Lower leg skin (tissue), 4 donors: ENCODE measurements at regions not wholly inside any gene's neighbourhood (a gene's known extent, or its start where the extent isn't known, plus 50 kb on each side); places are given as distances from the start of the nearest gene placed in this dataset.

ENCODE experiments used
- DNase-seq, 2 donors: peaks; one replicate each; pipeline ENCODE4 v3.0.0-alpha.2; 2019; ENCODE audit warnings: low spot score in 2 of 2
- H3K4me3 ChIP-seq: fragments of 200-600 bp; sonication (generic); 2 replicates; pipeline ENCODE4 v1.5.1; 2017; ENCODE audit warnings: mild to moderate bottlenecking, low read depth; ENCODE audit not compliant: poor library complexity, severe bottlenecking
- POLR2A ChIP-seq, 2 donors: fragments of 450-650 bp; IDR thresholded peaks; one replicate each; pipeline ENCODE4 v1.6.1; 2016 to 2017; ENCODE audit warnings: antibody characterized with exemption in 2 of 2, mild to moderate bottlenecking in 1 of 2, moderate library complexity in 1 of 2
- WGBS, 2 donors: methylation state at CpG; one replicate each; pipeline ENCODE4 v1.1.5; 2018; 5-methylcytosine and 5-hydroxymethylcytosine counted together
- intact Hi-C: fragments of 100-400 bp; cut with DNase I; formaldehyde crosslinking; loops from one replicate; pipeline ENCODE4 v1.15.0; 2023; ENCODE audit warnings: low total_unique reads
- TF ChIP-seq, protein P1 (sequence below), 3 donors: fragments of 450-650 bp; IDR thresholded peaks; one replicate each; pipeline ENCODE4 v1.5.1; 2016; ENCODE audit warnings: antibody characterized with exemption in 3 of 3, mild to moderate bottlenecking in 3 of 3, moderate library complexity in 2 of 3

DNA sequence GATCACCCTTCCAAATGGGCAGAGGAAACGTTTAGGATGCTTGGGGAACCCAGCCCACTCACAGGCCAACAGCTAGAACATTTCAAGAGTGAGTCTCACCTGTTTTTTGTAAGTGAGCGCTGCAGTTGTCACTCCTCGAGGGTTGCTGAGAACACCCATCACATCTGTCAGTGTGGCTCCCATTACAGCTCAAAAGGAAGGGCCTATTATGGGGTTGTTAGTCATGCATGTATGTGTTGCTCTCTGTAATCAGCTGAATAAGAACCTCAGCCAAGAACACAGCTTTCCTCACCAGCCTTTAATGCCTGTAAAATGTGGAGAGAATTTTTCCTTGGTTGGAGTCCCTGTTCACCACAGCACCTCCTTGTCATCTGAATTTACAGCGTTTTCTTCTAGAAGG, 196.3 kb upstream of the KLF4 start:
- intact Hi-C loops, result no loop called here
- TF ChIP-seq, protein P1, sequence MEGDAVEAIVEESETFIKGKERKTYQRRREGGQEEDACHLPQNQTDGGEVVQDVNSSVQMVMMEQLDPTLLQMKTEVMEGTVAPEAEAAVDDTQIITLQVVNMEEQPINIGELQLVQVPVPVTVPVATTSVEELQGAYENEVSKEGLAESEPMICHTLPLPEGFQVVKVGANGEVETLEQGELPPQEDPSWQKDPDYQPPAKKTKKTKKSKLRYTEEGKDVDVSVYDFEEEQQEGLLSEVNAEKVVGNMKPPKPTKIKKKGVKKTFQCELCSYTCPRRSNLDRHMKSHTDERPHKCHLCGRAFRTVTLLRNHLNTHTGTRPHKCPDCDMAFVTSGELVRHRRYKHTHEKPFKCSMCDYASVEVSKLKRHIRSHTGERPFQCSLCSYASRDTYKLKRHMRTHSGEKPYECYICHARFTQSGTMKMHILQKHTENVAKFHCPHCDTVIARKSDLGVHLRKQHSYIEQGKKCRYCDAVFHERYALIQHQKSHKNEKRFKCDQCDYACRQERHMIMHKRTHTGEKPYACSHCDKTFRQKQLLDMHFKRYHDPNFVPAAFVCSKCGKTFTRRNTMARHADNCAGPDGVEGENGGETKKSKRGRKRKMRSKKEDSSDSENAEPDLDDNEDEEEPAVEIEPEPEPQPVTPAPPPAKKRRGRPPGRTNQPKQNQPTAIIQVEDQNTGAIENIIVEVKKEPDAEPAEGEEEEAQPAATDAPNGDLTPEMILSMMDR (IDR thresholded peaks at IDR 0.05), result no peak
- no peak for TF ChIP-seq POLR2A (IDR thresholded peaks at IDR 0.05)
- WGBS, 2 donors, result 73 to 77% methylated on average over 4 of the region's 4 CpGs
- no peak overlapping the region for H3K4me3 ChIP-seq
- no peak for DNase-seq

DNA sequence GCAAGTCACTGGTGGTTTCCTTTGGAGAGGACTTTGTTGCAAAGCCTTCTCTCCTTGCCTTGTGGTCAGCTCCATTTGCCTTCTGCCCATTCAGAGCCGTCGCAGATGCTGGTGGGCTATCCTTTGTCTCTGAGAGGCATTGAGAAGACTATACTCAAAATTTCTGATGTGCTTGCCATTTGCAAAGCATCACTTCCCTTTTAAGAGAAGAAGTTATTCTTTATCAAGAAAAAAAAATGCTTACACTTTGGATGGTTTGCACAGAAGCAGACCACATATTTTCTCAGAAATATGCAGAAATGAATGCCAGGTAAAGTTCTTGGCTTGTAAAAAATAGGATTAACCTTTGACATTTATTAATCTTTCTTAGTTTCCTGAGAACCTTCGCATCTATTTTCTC, 195.8 kb upstream of the KLF4 start:
- no peak for DNase-seq
- TF ChIP-seq POLR2A (IDR thresholded peaks at IDR 0.05), result no peak
- TF ChIP-seq, protein P1 (IDR thresholded peaks at IDR 0.05), result no peak
- intact Hi-C loops, result no loop called here
- 78 to 82% methylated on average over 3 of the region's 3 CpGs for WGBS, 2 donors
- no peak overlapping the region for H3K4me3 ChIP-seq

GRCh38 chr9:107684224-107684623, 194.7 kb upstream of the KLF4 start:
- intact Hi-C loops, result no loop called here
- TF ChIP-seq POLR2A (IDR thresholded peaks at IDR 0.05), result no peak
- TF ChIP-seq, protein P1 (IDR thresholded peaks at IDR 0.05), result no peak
- 89 to 90% methylated on average over 6 of the region's 6 CpGs for WGBS, 2 donors
- no peak overlapping the region for H3K4me3 ChIP-seq
- no peak for DNase-seq

DNA sequence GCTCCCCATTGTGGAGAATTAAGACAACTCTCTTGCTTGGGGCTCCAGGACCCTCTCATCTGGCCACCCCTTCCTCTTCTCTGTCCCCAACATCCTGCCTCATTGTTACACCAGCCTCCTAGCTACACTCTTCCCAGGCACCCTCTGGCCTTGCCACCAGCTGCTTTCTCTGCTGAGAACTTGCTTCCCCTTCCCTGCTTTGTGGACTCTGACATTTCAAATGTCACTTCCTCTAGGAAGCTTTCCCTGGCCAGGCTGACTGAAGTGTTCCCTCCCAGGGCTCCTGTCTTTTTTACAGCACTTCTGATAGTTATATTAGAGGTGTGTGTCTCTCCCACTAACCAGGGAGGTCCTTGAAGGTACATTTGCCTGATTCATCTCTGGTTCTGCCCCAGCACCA, 194.0 kb upstream of the KLF4 start:
- TF ChIP-seq POLR2A (IDR thresholded peaks at IDR 0.05), result no peak
- TF ChIP-seq, protein P1 (IDR thresholded peaks at IDR 0.05), result no peak
- DNase-seq, result no peak
- intact Hi-C loops, result no loop called here
- no peak overlapping the region for H3K4me3 ChIP-seq

DNA sequence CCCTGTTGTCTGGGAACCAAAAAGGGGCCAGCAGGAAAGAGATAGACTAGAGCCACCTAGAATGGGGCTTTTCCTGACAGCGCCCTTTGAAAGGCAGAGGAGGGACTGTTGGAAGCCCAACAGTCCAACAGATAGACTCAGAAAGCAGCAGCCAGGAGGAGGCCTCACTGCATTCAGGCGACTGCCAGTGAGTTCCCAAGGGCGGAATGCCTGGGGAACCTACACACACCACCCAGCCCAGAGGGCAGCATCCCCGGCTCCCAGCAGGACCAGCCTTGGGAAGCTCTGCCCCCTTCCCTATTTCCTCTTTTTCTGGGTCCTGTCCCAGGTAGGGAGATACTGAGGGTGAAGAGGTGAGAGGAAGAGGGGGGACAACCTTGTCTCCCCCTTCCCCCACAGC, 192.4 kb upstream of the KLF4 start:
- 79 to 86% methylated on average over 4 of the region's 4 CpGs for WGBS, 2 donors
- H3K4me3 ChIP-seq, result no peak overlapping the region
- TF ChIP-seq POLR2A (IDR thresholded peaks at IDR 0.05), result no peak
- TF ChIP-seq, protein P1 (IDR thresholded peaks at IDR 0.05), result no peak
- no peak for DNase-seq
- intact Hi-C loops, result no loop called here
